HG02610 (cell line): ENCODE measurements at regions not wholly inside any gene's neighbourhood (a gene's known extent, or its start where the extent isn't known, plus 50 kb on each side); places are given as distances from the start of the nearest gene placed in this dataset.
A peak's percentile ranks its signal among the peaks of the same experiment; 100 is the strongest.

Source experiments
- ATAC-seq: cut with Tn5 transposase; IDR thresholded peaks from one replicate; pipeline ENCODE4 v1.9.1; 2021; ENCODE audit warnings: mild to moderate bottlenecking, moderate library complexity; ENCODE audit not compliant: unreplicated experiment

DNA sequence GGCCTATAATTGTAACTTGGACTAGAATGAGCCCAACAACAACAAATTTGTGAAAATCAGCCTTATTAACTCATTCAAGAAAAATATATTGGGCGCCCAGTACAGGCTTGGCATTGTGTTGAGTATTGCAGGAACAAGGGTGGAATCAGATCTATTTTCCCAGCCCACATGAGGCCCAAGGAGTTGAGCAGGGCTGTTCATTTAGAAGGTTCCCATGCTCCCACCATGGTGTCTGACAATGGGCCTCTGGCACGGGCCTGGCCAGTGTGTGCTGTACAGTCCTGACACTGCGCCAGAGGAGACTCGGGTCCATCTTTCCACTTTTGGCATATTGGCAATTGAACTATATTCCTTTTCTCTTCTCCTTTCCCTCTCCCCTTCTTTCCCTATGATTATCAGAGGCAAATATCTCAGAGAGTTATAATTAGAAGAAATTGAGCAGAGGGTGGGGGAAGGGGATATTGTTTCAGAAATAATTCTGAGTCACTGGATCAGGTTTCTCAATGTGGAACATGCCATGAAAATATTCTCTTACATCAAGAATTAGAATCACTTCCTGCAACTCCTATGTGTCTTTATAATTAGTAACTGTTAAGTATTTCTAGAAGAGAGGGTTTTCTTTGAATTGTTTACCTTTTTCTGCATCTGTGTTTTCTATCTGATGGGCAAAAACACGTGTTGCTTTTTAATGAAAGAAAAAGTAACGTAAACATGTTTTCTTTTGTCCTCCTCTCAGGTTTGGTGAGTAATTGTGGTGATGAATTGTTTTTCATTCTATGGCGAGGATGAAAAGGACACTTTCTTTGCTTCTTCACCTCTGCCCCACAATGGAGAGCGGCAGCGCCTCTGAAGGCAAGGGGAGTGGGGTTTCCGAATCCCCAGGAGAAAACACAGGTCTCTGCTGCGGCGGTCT is 209.4 kb downstream of the FOXA2 start:
- no peak for ATAC-seq

DNA sequence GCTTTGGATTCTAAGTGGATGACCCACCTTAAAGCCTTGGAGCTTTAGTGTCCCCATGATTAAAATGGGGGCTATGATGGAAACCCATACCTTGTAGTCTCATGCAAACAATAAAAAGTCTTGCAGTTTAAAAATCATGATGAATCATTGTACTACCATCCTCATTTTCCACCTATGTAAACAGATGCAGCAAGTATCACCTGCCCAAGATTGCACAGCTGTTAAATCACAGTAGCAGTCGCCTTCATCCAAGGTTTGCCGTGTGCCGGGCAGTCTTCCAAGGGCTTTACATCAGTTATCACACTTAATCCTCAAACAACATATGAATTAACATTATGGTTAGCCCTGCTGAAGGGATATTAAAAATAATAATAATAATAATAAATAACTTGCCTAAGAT is 210.3 kb downstream of the FOXA2 start:
- ATAC-seq: no peak

DNA sequence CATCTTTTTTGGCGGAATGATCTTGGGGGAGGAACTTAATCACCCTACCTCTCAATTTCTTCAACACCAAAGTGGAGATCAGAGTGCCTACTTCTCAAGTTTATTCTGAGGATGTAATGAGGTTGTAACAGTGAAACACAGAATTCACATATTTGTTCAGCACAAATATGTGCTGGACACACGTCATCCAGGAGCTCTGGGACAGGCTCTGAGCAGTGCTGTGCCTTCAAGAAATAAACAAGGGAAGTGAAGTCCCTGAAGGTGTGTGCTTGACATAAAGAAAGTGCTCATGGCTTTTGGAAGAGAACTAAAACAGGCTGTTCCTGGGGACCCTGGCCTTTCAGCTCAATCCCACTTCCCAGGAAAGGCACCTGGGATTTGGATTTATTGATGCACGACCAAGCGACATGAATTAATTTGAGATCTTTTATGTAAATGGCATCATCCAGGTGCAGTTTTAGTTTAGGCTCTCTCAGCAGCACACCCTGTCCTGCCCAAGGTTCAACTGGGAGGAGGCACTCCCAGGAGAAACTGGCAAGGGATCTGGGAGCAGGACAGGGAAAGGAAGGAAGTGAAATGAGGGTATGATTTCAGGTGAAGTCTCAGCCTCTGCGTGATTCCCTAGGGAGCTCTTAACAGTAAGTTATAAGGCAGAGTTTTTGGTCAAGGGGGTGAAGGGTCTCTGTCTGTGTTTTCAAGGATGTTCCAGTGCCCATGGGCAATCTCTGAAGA is 211.0 kb downstream of the FOXA2 start:
- ATAC-seq: no peak

DNA sequence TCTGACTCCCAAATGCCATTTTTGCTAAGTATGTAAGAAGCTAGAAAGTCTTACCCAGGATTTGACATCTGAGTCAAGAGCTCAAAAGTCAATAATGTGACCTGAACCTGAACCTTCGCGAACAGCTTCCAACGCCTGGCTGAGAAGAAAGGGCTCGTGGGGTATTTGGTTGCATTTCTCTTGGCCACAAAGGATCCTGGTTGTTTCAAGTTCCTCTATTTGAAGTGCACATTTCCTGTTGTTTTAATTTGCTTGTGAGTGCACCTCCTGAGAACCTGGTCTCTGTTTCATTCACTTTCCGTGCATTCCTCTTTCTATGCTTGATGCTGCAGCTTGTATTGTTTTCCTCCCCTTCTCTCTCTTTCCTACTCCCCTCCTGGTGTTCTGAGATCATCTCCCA is 212.5 kb downstream of the FOXA2 start:
- ATAC-seq: peak; percentile 86

DNA sequence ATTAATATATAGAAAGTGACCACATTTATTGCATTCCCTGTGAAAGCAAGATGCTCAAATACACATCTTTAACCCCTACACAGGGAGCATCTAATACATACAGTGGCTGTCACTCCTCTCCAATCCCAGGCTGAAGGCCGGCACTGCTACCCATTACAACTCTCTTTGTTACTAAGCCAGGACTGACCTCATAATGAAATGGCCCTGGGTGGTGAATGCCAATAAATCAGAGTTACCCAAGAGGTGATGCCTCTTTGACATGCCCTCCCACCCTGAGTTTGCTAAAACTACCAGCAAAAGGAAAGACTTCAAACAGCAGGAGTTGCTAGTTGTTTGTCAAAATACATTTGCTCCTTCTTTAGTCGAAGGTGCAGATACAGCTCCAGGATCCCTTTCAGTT is 214.2 kb downstream of the FOXA2 start:
- ATAC-seq: no peak

DNA sequence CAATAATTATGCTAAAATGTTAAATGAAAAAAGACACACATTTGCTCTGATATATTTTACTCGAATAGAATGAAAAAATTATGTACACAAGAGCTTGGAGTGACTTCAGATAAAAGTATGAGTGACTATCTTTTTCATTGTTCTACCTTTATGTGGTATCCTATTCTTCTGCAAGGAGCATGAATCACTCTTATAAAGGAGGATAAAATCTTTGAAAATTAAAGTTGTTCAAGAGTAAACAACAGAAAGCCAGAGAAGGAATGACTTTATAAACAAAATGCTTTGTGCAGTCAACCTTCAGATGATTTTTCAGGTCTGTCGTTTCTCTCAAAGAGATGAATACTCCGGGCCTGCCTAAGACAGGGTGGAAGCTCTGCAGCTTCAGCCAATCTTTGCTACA is 215.3 kb downstream of the FOXA2 start:
- ATAC-seq: no peak

DNA sequence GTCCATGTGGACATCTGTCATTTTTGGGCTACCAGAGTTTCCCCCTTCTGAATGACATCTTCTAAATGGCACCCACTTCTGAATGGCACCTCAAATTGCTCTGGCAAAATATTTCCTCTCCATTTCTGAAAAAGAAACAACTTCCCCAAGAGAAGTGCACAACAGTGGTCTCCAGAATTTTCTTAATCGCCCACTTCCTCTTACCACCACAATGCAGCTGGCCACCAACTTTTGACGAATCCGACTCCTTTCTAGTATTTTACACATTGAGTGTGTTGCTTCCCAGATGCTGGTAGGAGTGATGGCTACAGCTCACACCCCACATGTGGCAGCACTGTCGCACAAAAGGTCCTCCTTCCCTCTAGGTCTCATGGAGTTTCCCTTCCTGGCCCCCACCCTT is 216.1 kb downstream of the FOXA2 start:
- ATAC-seq: no peak

DNA sequence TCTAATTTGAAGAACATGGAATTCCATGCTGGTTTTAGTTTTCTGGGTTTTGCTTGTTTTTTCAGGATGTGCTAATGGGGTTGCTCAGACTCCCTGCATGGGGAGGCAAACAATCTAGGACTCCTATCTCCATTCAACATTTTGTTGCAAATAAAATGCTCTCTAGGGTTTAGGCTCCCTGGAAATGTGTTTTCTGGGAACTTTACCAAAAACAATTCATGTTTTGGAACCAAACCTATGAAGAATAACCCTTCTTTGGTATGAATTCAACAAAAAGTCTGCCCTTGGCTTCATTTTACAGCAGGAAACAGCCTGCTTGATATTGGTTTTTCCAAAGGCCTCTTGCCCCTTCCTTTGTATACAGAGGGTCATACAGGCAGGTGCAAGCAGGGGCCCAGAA is 217.7 kb downstream of the FOXA2 start:
- no peak for ATAC-seq

DNA sequence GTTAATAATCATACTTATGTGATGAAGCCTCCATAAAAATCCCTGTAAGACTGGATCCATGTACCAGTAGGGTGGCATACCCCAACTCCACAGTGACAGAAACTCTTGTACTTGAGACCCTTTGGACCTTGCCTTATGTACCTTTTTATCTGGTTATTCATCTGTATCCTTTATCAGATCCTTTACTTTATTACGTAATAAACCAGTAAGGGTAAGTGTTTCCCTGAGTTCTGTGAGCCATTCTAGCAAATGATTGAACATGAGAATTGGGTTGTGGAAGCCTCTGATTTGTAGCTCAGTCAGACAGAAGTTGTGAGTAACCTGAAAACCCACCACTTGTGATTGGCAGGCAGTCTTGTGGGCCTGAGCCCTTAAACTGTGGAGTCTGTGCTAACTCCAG is 229.7 kb downstream of the FOXA2 start:
- ATAC-seq: no peak

DNA sequence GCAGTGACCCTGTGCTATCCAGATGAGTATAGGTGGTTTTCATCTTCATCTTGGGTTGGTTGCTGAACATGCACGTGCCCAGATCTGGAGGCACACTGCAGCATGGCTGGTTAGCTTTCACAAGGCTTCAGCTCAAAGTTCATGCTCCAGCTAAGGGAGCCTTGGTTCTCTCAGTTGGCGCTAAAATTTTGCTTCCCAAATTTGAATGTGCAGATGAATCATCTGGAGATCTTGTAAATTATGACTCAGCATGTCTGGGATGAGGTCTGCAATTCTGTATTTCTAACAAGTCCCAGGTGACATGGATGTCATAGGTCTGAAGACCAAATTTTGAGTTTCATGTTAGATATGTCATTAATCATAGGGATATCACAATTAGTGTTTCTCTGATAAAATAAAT is 230.8 kb downstream of the FOXA2 start:
- ATAC-seq: no peak

DNA sequence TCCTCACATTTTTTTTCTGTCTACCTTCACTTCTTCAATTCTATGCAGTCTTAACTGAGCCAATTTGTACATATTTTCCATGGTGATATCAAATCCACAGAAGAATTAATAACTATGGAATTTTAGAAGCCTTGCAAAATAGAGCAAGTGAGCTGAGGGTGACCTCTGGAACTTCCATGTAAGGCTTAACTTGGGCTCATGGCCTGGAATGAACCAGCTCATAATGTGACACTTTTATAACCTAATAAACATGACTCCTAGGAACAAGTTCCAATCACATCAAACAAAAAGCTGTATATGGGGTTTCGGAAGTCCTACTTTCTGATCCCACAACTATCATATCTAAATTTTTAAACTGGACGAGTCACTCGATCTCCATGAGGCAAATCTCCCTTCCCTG is 232.4 kb downstream of the FOXA2 start:
- no peak for ATAC-seq

DNA sequence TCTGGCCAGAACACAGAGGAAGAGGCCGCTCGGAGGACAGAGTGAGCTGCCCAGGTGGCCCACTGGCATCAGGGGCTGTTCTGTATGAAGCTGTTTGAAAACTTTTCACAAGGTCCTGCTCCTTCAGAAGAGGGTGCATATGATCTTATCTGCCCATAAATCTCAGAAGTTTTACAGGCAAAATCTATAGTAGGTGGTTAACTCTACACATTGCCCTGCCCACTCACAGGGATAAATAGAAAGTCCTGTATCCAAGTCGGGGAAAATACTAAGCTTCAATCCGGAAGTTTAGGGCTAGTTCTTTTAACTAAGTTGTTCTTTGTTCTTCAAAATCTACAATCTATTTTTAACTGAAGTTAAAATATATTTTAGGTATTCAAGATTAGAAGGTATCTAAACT is 233.7 kb downstream of the FOXA2 start:
- no peak for ATAC-seq

DNA sequence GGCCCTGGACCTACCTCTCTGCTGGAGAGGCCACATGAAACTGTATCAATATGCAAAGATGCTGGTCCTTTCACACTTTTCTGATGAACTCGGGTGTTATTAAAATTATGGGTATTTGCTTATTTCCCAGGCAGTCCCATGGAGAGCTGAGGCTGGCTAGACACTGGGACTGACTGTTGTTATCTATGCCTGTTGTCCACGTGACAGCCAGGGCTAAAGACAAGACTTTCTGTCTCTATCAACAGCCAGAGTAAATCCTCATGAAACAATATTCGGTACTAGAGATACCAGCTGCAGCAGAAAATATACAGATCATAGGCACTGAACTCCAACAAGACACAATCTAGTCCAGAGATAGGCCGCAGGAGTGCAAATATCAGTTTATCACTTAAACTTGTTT is 236.4 kb downstream of the FOXA2 start:
- no peak for ATAC-seq

DNA sequence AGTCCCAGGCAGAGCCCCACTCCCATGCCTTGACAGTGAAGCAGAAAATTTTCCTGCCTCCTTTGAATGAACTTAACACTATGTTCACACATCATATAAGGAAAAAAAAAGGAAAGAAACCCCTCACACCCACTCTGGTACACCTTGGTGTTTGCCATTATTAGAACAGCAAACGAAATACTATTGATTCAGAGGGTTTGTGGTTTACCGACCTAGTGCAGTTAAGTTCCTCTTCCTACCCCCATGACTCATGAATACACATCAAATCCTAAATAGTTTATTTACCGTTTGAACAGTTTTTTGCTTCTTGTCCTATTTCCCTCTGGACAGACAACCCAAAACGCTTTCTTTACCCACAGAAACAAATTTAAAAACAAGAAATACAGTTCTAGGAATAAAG is 237.7 kb downstream of the FOXA2 start:
- no peak for ATAC-seq

DNA sequence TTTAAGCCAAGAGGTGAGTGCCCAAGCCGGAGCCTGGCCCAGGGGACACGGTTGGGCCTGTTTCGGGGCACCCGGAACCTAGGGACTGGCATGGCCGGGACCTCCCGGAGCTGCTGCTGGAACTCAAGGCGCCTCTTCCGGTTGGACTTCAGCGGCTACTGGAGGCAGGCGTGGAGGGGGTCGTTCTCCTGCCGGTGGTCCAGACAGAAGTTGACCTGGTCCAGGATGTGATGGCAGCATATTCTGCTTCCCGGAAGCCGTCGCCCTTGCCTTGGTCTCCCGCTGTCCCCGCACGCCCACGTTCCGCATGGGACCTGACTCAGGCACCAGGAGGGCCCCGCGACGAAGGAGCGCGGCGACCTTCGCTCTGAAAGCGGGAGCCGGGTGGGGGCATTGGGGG is 240.8 kb downstream of the FOXA2 start:
- no peak for ATAC-seq

DNA sequence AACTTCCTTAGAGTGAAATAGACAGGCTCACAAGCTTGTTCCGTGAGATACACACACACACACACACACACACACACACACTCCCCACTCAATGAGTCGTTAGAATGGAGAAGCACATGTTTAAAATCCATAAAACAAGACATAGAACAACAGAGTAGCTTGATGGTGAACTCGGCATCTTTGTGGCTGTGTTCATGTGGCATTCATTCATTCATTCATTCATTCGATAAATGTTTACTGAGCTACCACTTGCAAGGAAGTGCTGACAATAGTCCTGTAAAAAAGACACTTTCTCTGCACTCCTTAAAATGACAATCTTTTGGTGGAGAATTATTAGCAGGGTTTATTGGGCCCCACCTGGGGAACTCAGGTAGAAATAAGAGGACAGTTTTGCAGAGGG is 242.0 kb downstream of the FOXA2 start:
- no peak for ATAC-seq

DNA sequence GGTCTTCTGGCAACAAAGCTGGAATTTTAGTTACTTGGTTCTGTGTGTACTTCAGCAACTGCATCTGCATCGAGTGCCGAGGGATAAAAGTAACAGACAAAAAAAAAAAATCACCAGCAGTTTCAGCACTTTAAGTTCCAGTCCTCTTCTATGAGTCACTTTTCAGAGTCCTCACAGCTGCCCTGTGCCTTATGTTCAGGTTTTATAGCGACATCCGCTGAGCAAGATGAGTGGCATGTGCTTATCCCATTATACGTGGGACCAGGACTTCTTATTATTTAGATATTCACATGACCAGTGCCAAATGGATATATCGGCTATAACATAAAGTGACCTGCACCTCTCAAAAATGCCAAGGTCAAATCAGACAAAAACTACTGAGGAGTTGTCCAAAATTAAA is 242.9 kb downstream of the FOXA2 start:
- ATAC-seq: no peak

DNA sequence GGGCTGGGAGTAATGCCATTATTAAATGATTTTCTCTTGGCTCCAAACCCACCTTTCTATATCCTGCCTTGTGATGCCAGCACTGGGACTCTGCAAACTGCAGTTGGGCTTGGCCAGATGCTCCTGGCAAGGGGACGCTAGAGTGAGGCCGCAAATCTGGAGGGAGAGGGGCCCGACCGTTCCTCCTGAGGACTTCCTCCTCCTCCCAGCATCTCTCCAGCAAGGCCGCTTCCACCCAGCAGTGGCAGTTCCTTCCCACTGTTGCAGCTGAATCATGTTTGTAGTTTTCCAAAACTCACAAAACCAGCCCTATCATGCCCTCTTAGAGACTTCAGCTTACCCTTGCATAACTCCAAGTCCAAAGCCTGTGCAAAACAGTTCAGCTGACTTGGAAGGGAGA is 244.4 kb downstream of the FOXA2 start:
- ATAC-seq: no peak

DNA sequence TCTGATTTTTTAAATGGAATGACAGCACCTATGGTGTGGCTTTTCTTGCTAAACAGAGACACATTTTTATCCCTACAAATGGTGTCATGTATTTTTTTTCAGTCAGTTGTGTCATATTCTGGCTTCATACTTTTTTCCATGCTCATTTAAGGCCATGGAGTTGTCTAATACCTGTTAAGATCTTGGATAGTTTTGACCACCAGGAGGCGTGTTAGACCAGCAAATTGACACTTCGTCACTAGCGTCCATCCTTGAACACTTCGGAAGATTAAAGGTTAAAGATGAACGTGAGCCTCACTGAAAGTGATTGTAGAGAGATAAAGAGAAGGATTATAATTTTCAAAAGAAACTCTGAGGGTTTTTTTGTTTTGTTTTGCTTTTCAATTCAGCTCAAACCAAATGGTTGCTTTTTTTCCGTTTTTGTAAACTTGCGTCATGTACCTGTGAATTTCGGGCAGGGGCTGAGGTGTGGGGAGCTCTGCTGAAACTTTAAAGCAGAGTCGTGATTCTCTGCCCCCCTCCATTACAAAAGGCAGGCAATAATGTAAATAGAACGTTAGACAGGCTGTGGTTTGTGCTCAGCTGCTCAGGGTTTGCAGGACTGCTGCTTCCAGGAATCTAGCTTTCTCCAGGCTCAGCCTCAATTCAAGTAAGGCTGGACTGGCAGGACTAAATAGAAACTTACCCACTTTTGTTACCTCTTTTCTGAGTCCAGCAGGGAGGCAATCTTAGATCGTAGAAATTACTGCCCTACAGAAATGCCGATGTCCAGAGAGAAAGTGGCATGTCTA is 245.1 kb downstream of the FOXA2 start:
- ATAC-seq: peak; percentile 55

DNA sequence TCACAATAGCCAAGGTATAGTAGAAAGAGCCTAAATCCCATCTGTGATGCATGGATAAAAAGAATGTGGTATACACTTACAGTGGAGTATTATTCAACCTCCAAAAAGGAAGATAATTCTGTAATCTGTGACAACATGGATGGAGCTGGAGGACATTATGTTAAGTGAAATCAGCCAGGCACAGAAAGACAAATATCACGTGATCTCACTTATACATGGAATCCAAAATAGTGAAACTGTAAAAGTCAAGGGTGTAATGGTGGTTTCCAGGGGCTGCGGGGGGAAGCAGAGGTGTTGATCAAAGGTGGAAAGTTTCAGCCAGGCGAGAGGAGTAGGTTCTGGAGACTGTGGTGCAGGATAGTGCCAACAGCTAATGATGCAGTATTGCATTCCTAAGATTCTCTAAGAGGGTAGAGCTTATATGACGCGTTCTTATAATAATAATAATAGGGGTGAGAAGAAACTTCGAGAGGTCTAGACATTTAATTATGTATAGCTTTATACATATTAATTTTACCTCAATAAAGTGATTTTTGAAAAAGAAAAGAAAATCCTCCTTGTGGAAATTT is 246.1 kb downstream of the FOXA2 start:
- ATAC-seq: no peak

DNA sequence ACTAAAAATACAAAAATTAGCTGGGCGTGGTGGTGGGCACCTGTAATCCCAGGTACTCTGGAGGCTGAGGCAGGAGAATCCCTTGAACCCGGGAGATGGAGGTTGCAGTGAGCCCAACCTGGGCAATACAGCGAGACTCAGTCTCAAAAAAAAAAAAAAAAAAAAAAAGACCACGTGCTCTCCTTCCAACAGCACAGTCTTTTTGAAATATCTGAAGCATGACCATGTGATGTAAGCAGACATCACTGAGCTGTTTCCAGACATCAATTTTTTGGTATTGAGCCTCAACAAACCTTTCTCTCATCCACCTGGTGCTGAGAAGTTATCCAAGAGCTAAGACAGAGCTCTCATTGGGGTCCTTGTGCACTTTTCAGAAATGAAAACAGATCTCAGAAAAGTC is 249.2 kb downstream of the FOXA2 start:
- no peak for ATAC-seq
